ENCODE measurements at regions not wholly inside any gene's neighbourhood (a gene's known extent, or its start where the extent isn't known, plus 50 kb on each side); places are given as distances from the start of the nearest gene placed in this dataset.
"Not testable (repeated sequence)": the region's sequence is repeated elsewhere in the genome, so short reads cannot be mapped to it uniquely, and the experiment has no call there.

DNA sequence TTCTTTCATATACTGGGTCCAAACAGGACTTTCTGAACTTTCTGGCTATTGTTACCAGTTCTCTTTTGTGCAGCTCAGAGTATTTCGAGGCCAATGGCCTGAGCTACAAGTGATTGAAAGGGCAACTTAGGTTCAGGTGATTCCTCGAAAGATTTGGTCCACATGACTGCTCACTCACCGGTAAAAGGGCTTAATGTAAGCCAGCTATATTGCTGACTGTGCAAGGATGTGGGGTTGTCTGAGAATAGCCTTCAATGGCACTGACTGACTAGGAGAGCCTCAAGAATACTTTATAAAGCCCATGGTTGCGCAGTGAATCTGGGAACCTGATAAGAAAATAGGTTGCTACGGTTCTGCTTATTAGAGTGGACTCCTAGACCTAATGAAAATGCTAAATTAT lies 269.0 kb downstream of the SEC16B start:
- TF ChIP-seq, protein P1, sequence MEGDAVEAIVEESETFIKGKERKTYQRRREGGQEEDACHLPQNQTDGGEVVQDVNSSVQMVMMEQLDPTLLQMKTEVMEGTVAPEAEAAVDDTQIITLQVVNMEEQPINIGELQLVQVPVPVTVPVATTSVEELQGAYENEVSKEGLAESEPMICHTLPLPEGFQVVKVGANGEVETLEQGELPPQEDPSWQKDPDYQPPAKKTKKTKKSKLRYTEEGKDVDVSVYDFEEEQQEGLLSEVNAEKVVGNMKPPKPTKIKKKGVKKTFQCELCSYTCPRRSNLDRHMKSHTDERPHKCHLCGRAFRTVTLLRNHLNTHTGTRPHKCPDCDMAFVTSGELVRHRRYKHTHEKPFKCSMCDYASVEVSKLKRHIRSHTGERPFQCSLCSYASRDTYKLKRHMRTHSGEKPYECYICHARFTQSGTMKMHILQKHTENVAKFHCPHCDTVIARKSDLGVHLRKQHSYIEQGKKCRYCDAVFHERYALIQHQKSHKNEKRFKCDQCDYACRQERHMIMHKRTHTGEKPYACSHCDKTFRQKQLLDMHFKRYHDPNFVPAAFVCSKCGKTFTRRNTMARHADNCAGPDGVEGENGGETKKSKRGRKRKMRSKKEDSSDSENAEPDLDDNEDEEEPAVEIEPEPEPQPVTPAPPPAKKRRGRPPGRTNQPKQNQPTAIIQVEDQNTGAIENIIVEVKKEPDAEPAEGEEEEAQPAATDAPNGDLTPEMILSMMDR (IDR thresholded peaks at IDR 0.05; ENCODE audit: insufficient read depth, low read depth, low read length, missing control alignments): no peak
- H3K4me3 ChIP-seq (ENCODE audit: low read length): no peak overlapping the region
- no peak for DNase-seq (ENCODE audit: low read depth)

DNA sequence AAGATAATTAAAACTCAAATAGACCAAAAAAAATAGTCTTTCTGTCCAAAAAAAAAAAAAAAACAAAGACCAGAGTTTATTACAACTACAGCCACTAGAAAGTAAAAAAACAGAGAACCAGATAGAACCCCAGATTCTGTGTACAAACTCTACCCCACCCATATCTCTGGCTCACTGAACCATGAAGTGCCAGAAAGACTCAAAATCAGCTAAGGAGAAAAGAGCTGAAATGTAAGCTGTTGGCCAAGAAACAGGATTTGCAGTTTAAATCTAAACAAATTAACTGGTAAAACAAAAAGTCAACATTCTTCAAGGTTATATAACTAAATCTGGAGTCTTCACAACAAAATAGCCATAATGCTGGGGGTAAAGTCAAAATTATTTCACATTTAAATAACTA lies 278.9 kb downstream of the SEC16B start:
- no peak for DNase-seq (ENCODE audit: low read depth)
- H3K4me3 ChIP-seq (ENCODE audit: low read length): no peak overlapping the region
- TF ChIP-seq, protein P1 (IDR thresholded peaks at IDR 0.05; ENCODE audit: insufficient read depth, low read depth, low read length, missing control alignments): no peak

DNA sequence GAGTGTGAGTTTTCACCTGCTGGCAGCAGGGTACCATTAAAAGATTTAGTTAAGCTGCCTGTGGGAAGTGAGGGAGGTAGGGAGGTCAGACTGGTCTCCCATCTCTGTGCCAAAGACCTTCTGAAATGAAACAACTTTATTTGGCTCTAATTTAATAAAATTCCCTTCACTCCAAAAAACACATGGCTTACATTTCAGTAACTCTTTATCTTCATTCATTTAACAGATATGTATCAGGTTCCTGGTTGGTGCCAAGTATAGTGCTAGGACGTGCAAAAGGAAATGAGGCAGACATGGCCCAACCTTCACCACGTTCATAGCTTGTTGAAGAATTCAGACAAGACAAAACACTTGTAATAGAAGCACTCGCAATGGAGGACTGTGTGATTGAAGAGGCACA lies 282.3 kb downstream of the SEC16B start:
- no peak overlapping the region for H3K4me3 ChIP-seq (ENCODE audit: low read length)
- DNase-seq (ENCODE audit: low read depth): no peak
- TF ChIP-seq, protein P1 (IDR thresholded peaks at IDR 0.05; ENCODE audit: insufficient read depth, low read depth, low read length, missing control alignments): no peak

DNA sequence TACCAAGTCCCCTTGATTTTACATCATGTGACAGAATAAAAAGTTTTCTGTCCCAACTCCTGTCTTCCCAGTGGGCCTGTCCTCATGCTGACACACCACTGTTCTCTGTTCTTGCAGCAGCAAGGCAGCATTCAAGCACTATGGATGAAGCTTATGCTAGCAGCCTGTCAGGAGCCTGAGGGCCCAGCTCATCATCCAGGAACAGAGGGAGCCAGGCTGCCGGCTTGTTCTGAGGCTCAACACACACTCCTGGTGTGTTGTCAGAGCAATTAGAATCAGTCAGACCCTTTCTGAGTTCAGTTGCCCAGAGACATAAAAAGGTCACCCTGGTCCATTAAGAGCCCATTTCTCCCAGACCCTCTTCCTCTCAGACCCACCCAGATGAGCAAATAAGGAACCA lies 282.9 kb downstream of the SEC16B start:
- H3K4me3 ChIP-seq (ENCODE audit: low read length): no peak overlapping the region
- DNase-seq (ENCODE audit: low read depth): no peak
- TF ChIP-seq, protein P1 (IDR thresholded peaks at IDR 0.05; ENCODE audit: insufficient read depth, low read depth, low read length, missing control alignments): no peak

DNA sequence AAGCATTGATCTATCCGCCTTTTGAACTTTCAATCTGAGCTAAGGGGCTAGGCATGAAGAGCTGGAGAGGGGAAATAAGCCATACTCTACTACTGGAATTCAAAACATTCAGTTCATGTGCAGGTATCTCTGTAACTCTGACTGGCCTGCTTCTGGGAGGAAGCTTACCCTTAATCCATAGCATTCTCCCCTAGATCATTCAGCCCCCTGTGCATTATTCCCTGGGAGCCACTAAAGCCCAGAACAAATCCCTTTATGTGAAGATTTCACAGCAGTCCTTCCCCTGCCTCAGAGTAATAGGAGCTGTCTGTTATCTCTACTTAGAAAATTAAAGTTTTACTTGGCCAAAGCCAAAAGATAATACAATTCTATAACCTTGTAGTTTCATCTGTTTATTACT lies 300.7 kb downstream of the SEC16B start:
- no peak overlapping the region for H3K4me3 ChIP-seq (ENCODE audit: low read length)
- TF ChIP-seq, protein P1 (IDR thresholded peaks at IDR 0.05; ENCODE audit: insufficient read depth, low read depth, low read length, missing control alignments): no peak
- no peak for DNase-seq (ENCODE audit: low read depth)

DNA sequence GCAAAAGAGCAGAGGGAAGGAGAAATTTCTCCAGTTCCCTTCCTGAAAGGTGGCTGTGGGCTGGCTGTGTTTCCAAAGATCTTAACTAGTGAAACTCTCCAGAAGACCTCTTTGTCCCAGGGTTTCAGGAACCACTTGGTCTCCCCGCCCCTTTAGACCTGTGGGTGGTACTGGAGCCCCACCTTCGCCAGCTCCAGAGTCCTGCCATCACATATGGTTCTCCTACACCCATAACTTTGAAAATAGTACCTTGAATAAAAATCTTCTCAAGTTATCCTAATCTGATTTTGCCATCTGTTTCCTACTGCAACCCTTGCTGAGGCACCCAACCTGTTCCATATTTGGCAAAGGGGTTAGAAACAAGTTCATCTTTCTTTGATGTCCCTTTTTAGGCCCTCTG lies 303.9 kb downstream of the SEC16B start:
- H3K4me3 ChIP-seq (ENCODE audit: low read length): no peak overlapping the region
- TF ChIP-seq, protein P1 (IDR thresholded peaks at IDR 0.05; ENCODE audit: insufficient read depth, low read depth, low read length, missing control alignments): no peak
- DNase-seq (ENCODE audit: low read depth): no peak

DNA sequence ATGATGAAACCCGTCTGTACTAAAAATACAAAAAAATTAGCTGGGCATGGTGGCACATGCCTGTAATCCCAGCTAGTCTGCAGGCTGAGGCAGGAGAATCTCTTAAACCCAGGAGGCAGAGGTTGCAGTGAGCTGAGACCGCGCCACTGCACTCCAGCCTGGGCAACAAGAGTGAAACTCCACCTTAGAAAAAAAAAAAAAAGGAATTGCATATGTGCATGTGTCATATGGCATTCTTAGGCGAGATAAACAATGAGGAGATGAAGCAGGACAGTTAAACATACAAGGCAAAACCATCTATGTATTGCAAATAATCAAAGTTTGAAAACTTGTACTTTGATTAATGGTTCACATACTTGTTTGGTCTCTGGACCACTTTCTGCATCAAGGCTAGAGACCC lies 305.1 kb downstream of the SEC16B start:
- DNase-seq (ENCODE audit: low read depth): peak; percentile 12
- H3K4me3 ChIP-seq (ENCODE audit: low read length): not testable (repeated sequence)

DNA sequence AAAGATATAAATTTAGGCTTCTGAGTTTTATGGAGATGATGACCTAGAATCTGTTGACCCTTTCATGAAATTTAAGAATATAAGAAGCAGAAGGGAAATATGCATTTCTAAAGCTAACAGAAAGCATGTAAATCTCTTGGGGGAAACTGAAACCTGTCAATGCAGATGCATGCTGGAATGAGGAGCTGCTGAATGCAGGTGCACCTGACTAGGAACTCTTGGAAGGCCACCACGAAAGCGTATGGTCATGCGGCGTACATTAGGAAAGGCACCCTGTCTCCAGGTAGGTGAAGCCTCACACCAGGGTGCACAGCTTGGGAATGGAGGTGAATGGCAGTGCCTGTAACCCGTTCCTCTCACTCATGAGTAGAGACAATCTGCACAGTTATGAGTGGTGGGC lies 309.7 kb downstream of the SEC16B start:
- no peak overlapping the region for H3K4me3 ChIP-seq (ENCODE audit: low read length)
- TF ChIP-seq, protein P1 (IDR thresholded peaks at IDR 0.05; ENCODE audit: insufficient read depth, low read depth, low read length, missing control alignments): no peak
- no peak for DNase-seq (ENCODE audit: low read depth)

Measured in epithelial cell of esophagus (primary cell).